Fibroblast of pulmonary artery (primary cell): ENCODE measurements at regions not wholly inside any gene's neighbourhood (a gene's known extent, or its start where the extent isn't known, plus 50 kb on each side); places are given as distances from the start of the nearest gene placed in this dataset.

Experiments used
- DNase-seq: peaks from one replicate; pipeline ENCODE4 v3.0.0-alpha.2; 2010; ENCODE audit warnings: low read depth
- H3K4me3 ChIP-seq: replicated peaks from 2 replicates; pipeline ENCODE4 v1.5.1; 2011; ENCODE audit warnings: low read depth, mild to moderate bottlenecking, control low read depth, low read length, moderate library complexity
- TF ChIP-seq, protein P1 (sequence below): IDR thresholded peaks from 2 replicates; pipeline ENCODE4 v1.5.1; 2011; ENCODE audit warnings: mild to moderate bottlenecking, control low read depth, low read length, inconsistent platforms; ENCODE audit errors: missing control alignments

DNA sequence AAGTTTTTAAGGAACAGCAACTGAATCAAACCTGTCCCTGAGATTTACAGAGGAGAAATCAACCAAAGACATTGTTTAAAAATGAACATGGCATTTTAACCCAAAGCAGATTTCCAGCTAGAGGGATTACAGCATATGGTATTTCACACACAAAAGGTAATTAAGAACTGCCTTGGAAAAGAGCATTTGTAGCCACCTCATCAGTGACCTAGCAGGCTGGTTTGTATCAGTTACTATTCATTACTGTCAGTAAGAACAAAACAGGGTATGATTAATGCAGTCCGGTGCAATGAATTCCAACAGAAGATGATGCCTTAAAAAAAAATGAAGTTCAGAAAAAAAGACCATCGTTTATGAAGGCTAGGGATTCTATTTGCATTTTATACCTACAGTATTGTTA is 219.9 kb downstream of the CHD9NB start:
- DNase-seq, result no peak
- TF ChIP-seq, protein P1, sequence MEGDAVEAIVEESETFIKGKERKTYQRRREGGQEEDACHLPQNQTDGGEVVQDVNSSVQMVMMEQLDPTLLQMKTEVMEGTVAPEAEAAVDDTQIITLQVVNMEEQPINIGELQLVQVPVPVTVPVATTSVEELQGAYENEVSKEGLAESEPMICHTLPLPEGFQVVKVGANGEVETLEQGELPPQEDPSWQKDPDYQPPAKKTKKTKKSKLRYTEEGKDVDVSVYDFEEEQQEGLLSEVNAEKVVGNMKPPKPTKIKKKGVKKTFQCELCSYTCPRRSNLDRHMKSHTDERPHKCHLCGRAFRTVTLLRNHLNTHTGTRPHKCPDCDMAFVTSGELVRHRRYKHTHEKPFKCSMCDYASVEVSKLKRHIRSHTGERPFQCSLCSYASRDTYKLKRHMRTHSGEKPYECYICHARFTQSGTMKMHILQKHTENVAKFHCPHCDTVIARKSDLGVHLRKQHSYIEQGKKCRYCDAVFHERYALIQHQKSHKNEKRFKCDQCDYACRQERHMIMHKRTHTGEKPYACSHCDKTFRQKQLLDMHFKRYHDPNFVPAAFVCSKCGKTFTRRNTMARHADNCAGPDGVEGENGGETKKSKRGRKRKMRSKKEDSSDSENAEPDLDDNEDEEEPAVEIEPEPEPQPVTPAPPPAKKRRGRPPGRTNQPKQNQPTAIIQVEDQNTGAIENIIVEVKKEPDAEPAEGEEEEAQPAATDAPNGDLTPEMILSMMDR, result no peak
- no peak overlapping the region for H3K4me3 ChIP-seq

DNA sequence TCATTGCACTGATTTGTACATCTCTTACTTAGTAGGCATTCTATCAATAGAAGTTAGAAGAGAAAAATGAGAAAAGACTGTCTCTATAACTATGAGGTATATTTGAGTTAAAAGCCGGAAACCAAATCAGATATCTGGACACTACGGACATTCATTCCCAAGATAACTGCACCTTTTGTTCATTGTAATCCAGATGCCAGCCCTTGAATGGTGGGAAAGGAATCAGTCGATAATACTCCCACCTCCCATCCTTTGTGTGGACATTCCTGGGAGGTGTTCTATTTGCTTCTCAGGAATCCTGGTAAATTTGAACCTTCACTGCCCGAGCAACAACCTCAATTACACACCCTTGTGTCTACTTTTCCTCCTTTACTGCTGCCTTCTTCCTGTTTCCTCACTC is 225.2 kb downstream of the CHD9NB start:
- TF ChIP-seq, protein P1, result no peak
- DNase-seq, result no peak
- no peak overlapping the region for H3K4me3 ChIP-seq

- TF ChIP-seq, protein P1, result no peak
- no peak for DNase-seq
- H3K4me3 ChIP-seq, result no peak overlapping the region
Measured at GRCh38 chr16:52825892-52826291, 226.8 kb downstream of the CHD9NB start.

- no peak overlapping the region for H3K4me3 ChIP-seq
- DNase-seq, result no peak
- TF ChIP-seq, protein P1, result no peak
Measured at GRCh38 chr16:52819808-52820207, 232.9 kb downstream of the CHD9NB start.

DNA sequence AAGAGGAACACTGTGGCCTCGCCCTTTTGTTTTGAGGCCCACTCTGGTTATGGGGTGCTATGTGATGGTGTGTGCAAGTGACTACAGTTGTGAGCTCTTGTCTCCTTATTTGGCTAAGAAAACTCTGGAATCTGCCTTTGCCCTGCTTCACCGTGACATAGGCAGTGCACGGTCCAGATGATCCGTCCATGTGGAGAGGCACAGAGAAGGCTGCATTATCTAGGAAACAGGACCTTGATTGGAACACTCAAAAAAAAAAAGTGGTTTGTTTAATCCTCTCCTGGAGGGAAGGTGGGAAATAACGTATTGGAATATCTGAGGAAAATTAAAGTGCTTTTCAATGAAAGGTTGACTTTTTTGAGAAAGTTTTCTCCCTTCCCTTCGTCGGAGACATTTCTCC is 233.3 kb downstream of the CHD9NB start:
- DNase-seq, result no peak
- TF ChIP-seq, protein P1, result no peak
- no peak overlapping the region for H3K4me3 ChIP-seq

DNA sequence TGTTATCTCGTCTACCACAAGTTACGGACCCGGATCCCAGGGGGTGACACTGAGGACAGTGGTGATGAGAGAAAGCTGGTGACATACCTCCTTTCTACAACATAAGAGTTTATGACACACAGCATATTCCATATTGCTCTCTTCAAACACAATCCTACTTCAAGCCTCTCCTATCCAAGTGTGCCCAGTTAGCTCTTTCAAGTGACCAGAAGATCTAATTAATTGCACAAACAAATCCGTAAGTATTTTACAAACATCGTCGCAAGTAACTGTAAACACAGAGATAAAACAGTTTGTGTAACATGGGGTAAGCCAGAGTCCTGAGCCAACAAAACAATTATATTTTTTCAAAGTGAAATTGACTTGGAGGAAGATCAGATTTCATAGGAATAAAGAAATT is 235.0 kb downstream of the CHD9NB start:
- DNase-seq, result no peak
- TF ChIP-seq, protein P1, result no peak
- H3K4me3 ChIP-seq, result no peak overlapping the region

- H3K4me3 ChIP-seq, result no peak overlapping the region
- no peak for DNase-seq
- TF ChIP-seq, protein P1, result no peak
Measured at GRCh38 chr16:52816993-52817392, 235.7 kb downstream of the CHD9NB start.
